ENCODE measurements at regions not wholly inside any gene's neighbourhood (a gene's known extent, or its start where the extent isn't known, plus 50 kb on each side); places are given as distances from the start of the nearest gene placed in this dataset.

GRCh38 chr4:153060196-153060595 lies 124.1 kb downstream of the FHDC1 start:
- Mint-ChIP-seq H3K4me3 (ENCODE audit: unreplicated experiment) (no peak overlapping the region), H3K4me1 (ENCODE audit: insufficient read depth, unreplicated experiment) (no peaks in the 10 kb centered on the region), H3K9me3 (ENCODE audit: unreplicated experiment) (no peaks in the 10 kb centered on the region), H3K27ac (ENCODE audit: low read depth, unreplicated experiment) (no peak overlapping the region), H3K27me3 (ENCODE audit: insufficient read depth, unreplicated experiment) (peaks cover 35% of the 10 kb centered on the region), H3K36me3 (ENCODE audit: insufficient read depth, unreplicated experiment) (no peaks in the 10 kb centered on the region)
- TF ChIP-seq, protein P1, sequence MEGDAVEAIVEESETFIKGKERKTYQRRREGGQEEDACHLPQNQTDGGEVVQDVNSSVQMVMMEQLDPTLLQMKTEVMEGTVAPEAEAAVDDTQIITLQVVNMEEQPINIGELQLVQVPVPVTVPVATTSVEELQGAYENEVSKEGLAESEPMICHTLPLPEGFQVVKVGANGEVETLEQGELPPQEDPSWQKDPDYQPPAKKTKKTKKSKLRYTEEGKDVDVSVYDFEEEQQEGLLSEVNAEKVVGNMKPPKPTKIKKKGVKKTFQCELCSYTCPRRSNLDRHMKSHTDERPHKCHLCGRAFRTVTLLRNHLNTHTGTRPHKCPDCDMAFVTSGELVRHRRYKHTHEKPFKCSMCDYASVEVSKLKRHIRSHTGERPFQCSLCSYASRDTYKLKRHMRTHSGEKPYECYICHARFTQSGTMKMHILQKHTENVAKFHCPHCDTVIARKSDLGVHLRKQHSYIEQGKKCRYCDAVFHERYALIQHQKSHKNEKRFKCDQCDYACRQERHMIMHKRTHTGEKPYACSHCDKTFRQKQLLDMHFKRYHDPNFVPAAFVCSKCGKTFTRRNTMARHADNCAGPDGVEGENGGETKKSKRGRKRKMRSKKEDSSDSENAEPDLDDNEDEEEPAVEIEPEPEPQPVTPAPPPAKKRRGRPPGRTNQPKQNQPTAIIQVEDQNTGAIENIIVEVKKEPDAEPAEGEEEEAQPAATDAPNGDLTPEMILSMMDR (IDR thresholded peaks at IDR 0.05; ENCODE audit: unreplicated experiment), result no peak
- ChIA-PET POLR2A (no interaction called here), CTCF (interaction anchor here (0.7 kb wide), 1 partner anchor 46 kb away, joined by 3 read pairs; no protein-coding TSS in a partner anchor)
- intact Hi-C loops (cut with micrococcal nuclease), result no loop called here
- DNase-seq (ENCODE audit: unreplicated experiment), result no peak
- no TSS peak for BruUV-seq (replicated peaks)

GRCh38 chr4:153061971-153062370 lies 125.8 kb downstream of the FHDC1 start:
- TF ChIP-seq, protein P1 (IDR thresholded peaks at IDR 0.05; ENCODE audit: unreplicated experiment), result no peak
- H3K4me1 Mint-ChIP-seq (ENCODE audit: insufficient read depth, unreplicated experiment), result no peaks in the 10 kb centered on the region
- no peaks in the 10 kb centered on the region for H3K36me3 Mint-ChIP-seq (ENCODE audit: insufficient read depth, unreplicated experiment)
- H3K27ac Mint-ChIP-seq (ENCODE audit: low read depth, unreplicated experiment), result no peak overlapping the region
- CTCF ChIA-PET, result interaction anchor here (0.6 to 0.9 kb wide), 3 partner anchors 67 to 1759 kb away, joined by 3 to 5 read pairs (median 3); no protein-coding TSS in a partner anchor
- intact Hi-C loops (cut with micrococcal nuclease), result no loop called here
- no peaks in the 10 kb centered on the region for H3K9me3 Mint-ChIP-seq (ENCODE audit: unreplicated experiment)
- POLR2A ChIA-PET, result interaction anchor here (0.6 kb wide), 1 partner anchor 252 kb away, joined by 3 read pairs; no protein-coding TSS in a partner anchor
- H3K4me3 Mint-ChIP-seq (ENCODE audit: unreplicated experiment), result no peak overlapping the region
- peaks cover 17% of the 10 kb centered on the region for H3K27me3 Mint-ChIP-seq (ENCODE audit: insufficient read depth, unreplicated experiment)
- no TSS peak for BruUV-seq (replicated peaks)
- no peak for DNase-seq (ENCODE audit: unreplicated experiment)

DNA sequence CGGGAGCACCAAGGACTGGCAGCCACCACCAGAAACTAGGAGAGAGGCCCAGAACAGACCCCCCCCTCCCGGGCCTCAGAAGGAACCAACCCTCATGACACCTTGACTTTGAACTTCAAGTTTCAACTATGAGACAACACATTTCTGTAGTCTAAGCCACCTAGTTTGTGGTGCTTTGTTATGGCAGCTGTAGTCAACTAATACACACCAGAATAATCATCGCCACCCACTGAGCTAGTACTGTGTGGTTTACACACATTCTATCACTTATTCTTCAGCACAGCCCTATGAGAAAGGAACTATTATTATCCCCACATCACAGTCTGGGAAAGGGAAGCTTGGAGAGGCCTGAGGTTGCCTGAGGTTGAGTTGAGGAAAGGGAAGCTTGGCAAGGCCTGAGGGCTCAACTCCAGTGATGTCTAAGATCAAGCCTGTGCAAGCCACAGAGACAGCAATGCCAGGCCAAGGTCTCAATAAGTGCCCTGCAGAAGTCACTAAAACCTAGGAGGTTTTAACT lies 126.6 kb downstream of the FHDC1 start:
- intact Hi-C loops (cut with micrococcal nuclease), result no loop called here
- Mint-ChIP-seq H3K27me3 (ENCODE audit: insufficient read depth, unreplicated experiment) (peaks cover 10% of the 10 kb centered on the region), H3K27ac (ENCODE audit: low read depth, unreplicated experiment) (no peak overlapping the region), H3K4me3 (ENCODE audit: unreplicated experiment) (no peak overlapping the region), H3K9me3 (ENCODE audit: unreplicated experiment) (no peaks in the 10 kb centered on the region), H3K4me1 (ENCODE audit: insufficient read depth, unreplicated experiment) (peaks cover 4% of the 10 kb centered on the region), H3K36me3 (ENCODE audit: insufficient read depth, unreplicated experiment) (no peaks in the 10 kb centered on the region)
- no peak for DNase-seq (ENCODE audit: unreplicated experiment)
- ChIA-PET CTCF (interaction anchor here (0.8 to 0.9 kb wide), 3 partner anchors 21 to 177 kb away, joined by 3 to 5 read pairs (median 4); no protein-coding TSS in a partner anchor), POLR2A (no interaction called here)
- BruUV-seq (replicated peaks), result no TSS peak
- TF ChIP-seq, protein P1 (IDR thresholded peaks at IDR 0.05; ENCODE audit: unreplicated experiment), result no peak

- ChIA-PET POLR2A (no interaction called here), CTCF (interaction anchor here (0.8 kb wide), 1 partner anchor 20 kb away, joined by 3 read pairs; no protein-coding TSS in a partner anchor)
- H3K27ac Mint-ChIP-seq (ENCODE audit: low read depth, unreplicated experiment), result no peak overlapping the region
- H3K4me3 Mint-ChIP-seq (ENCODE audit: unreplicated experiment), result no peak overlapping the region
- H3K4me1 Mint-ChIP-seq (ENCODE audit: insufficient read depth, unreplicated experiment), result peaks cover 4% of the 10 kb centered on the region
- no TSS peak for BruUV-seq (replicated peaks)
- no peaks in the 10 kb centered on the region for H3K9me3 Mint-ChIP-seq (ENCODE audit: unreplicated experiment)
- peaks cover 2% of the 10 kb centered on the region for H3K27me3 Mint-ChIP-seq (ENCODE audit: insufficient read depth, unreplicated experiment)
- intact Hi-C loops (cut with micrococcal nuclease), result no loop called here
- no peak for DNase-seq (ENCODE audit: unreplicated experiment)
- TF ChIP-seq, protein P1 (IDR thresholded peaks at IDR 0.05; ENCODE audit: unreplicated experiment), result no peak
- H3K36me3 Mint-ChIP-seq (ENCODE audit: insufficient read depth, unreplicated experiment), result no peaks in the 10 kb centered on the region
Measured at GRCh38 chr4:153063490-153063889, 127.4 kb downstream of the FHDC1 start.
